HG03520 (cell line): ENCODE measurements at regions not wholly inside any gene's neighbourhood (a gene's known extent, or its start where the extent isn't known, plus 50 kb on each side); places are given as distances from the start of the nearest gene placed in this dataset.

Experiments
- ATAC-seq: cut with Tn5 transposase; IDR thresholded peaks from one replicate; pipeline ENCODE4 v1.9.1; 2021; ENCODE audit warnings: mild to moderate bottlenecking, moderate library complexity; ENCODE audit not compliant: unreplicated experiment

DNA sequence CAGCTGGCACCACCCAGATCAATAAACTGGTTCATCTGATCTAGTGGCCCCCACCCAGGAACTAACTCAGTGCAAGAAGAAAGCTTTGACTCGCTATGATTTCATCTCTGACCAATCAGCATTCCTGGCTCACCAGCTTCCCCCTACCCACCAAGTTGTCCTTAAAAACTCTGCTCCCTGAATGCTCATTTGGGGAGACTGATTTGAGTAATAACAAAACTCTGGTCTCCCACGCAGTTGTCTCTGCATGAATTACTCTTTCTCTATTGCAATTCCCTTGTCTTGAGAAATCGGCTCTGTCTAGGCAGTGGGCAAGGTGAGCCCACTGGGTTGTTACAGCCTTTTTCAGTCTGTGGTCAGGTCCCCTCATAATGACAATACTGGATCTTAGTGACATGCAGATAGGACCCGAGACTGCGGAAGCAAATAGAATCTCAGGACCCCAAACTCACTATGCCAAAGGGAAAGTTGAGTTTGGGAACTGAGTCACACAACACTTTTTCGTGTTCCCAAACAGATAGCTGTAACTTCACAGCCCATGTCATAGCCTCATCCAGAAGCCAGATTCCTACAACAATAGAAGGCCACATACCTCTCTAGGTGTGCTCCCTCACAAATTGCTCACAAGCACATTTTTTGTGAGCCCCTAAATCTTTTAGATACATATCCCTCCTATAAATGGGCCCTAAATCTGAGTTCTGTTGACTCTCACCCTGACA is 175.2 kb upstream of the RAI14 start:
- no peak for ATAC-seq

DNA sequence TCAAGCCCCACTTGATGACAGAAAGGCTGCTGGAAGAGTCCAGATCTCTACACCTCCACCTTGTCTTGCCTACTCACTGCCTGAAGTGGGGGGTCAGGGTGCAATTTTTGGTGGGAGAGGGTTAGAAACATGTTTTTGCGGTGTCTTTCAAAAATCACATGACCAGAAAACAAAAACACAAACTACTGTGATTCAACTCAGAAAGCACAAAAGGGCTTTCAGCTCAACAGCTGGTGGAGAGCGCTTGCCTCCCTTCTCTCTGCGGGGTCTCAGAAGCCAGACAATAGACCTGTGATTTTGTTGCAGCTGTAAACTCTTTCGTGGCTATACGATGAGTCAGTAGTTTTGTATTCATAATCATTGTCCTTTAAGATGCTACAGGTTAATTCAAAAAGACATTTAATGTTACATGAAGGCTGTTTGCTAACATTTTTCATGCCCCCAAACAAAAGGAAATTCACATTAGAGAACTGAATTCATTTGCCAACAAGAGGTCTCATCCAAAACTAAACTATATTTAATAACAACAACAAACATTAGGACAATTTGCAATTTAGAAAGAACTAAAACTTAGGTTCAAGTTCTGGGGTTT is 172.6 kb upstream of the RAI14 start:
- no peak for ATAC-seq

DNA sequence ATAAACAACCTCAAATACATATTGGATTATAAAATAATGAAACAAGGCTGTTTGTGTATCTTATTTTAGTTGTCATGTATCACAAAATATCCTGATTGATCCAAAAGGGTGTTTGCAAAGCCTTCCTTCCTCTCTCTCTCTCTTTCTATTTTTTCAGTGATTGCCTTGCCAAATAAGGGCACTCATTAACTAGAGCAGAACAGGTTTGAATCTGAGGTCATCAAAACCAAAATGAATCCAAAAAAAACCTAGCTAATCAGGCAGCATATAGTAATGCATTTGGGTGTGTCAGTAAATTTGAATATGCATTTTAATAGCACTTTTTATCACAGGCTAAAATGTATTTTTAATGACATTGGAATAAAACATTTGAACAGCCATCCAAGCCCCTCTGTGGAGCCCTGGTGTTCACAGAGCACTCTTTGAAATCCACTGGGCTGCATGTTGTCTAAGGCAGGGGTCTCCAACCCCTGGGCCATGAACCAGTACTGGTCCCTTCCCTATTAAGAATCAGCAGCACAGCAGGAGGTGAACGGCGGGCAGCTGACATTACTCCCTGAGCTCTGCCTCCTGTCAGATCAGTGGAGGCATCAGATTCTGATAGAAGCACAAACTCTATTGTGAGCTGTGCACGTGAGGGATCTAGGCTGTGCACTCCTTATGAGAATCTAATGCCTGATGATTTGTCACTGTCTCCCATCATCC is 171.8 kb upstream of the RAI14 start:
- no peak for ATAC-seq

DNA sequence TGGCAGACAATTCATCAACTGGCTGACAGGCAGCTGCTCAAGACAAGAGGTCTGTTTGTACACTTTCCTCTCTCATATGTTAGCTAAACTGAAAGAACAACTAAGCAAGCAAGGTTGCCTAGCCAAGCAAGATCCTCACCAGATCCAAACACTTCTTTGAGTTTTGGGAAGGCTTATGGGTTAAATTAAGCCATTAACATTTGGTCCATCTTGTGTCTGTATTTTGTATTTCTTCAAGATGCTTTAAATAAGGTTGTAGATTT is 170.4 kb upstream of the RAI14 start:
- no peak for ATAC-seq

DNA sequence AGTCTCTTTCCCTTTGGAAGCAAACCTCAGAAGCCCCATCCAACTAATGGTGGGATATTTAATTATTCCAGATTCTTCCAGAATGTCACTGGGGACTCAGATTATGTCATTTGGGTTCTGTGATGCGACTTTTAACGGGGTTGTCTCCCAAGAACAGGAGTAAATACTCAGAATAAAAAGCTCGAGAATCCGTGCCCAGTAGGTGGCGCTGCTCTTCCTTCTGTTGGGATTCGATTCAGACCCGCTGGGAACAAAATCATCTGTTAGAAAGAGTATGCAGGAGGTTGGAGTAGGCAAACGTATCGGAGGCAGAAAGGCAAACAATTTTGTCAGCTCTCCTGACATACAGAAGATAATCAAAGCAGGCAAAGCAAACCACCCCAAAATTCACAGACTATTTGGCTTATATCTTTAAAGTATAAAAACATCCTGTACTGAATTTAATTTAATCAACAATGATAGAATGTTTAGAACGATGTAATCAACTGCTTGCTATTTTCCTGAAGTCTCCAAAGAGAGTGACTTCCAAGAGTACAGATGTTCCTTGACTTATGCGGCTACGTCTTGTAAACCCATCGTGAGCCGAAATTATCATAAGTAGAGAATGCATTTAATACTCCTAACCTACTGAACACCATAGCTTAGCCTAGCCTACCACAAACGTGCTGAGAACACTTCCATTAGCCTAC is 169.8 kb upstream of the RAI14 start:
- no peak for ATAC-seq

DNA sequence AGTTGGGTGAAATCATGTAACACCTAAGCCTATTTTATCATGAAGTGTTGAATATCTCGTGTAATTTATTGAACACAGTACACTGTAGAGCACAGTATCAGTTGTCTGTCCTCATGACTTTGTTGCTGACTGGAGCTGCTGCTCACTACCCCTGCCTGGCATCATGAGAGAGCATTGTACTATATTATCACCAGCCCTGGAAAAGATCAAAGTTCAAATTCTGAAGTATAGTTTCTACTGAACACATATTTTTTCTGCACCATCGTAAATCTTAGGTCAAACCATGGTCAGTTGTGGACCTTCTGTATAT is 169.3 kb upstream of the RAI14 start:
- ATAC-seq, result no peak

DNA sequence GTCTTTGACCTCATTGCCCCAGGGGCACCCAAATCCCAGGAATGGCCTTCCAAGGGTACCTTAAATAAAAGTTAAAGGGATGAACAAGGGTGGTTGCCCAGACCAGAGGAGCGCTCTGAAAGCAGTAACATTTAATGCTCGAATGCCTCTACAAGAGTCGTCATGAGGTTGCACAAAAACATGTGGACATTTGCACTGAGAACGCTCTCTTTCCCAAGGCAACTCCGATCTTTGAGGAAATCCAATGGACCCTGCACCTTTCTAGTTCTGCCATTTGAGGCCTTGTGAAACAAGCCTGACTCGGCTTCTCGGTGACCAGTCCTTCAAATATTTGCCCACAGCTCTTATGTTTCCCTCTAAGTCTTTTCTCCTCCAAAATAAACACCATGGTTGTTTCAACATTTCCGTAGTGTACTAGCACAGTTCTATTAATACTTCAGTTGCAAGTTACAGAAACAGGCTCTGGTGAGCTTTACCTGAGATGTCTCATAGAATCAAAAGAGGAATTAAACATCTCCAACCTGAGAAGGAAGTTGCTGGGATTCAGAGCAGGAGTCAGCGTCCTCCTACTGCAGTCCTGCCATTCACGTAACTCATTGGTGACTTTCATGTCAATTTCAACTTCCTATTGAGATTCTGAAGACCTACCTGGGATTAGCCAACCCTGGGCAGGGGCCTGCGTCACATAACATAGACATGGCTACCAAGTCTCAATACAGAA is 168.8 kb upstream of the RAI14 start:
- no peak for ATAC-seq

DNA sequence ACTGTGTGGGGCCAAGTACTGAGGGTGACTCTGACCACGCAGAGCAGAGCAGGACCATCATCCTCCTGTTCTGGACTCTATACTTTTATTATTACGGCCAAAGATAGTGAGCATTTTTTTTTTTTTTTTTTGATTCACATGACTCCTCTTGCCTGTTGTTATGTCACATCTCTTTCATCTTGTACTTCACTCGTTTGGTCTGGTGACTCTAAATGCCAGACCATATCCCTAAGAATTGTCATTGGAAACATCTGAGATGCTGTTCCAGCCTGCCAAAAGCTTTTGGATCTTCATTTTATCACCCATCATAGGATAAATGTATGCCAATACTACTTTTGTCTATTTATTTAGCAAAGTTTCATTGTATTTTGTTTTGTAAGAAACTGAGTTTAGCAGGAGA is 168.2 kb upstream of the RAI14 start:
- no peak for ATAC-seq

DNA sequence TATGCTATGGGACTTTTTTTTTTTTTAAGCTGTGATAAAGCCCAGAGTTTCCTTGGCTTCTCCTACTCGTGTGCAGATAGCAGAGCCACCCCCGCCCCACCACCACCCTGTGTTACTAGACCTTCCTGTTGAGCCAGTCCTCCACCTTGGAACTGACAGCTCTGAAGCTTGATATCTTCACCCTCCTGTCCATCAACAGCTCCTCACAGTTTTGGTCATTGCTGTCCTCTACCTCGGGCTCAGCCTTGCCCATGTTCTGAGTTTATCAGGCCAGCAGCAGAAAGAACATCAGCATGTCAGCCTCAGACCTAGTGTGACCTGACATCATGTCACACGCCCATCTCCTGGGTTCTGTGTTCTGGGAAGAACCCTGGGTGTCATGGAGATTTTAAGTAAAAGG is 167.1 kb upstream of the RAI14 start:
- ATAC-seq, result no peak

DNA sequence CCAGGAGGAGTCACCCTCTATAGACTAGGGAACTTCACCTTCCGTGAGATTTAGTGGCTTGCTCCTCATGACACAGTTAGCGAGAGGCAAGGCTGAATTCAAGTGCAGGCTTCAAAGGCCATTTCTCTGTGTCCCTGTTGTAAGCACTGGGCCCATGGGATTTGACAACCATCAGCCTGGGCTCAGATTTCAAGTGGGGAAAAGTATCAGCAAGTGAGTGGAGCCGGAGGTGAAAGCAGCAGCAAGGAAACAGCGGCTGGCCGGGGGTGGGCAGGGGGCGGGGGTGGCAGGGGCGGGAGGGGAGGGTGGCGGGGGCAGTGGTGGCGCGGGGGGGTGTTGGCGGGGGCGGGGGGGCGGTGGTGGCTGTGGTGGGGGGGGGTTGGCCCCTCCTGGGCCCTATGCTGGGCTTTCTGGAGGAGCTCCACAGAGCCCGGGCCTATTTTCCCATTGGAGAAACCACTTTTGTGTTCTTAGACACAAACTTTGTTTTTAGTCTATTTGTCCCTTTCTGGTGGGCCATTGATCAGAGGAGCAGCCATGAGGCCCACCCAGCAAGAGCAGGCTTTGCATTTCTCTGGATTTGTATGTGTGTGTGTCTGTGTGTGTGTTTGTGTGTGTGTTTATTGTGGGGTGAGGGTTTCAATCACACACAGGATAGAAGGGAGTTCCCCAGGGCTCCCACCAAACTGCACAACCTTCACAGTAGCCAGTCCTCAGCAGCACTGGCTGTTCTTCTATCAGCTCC is 165.4 kb upstream of the RAI14 start:
- no peak for ATAC-seq

DNA sequence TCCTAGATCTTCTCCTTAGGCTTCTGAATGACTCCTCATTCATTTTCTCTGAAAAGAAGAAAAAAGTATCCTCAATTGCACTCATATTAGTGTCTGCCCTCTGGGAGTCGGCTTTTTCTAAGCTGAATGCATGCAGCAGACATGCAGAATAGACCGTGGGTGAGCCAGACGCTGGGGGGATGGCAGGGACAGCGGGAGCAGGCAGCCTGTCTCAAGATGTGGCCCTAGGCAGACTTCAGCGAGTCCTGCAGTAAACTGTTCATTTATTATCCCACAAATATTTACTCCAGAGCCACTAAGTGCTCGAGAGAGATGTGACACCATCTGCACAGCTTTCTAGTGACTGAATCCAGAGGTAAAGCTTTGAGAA is 164.9 kb upstream of the RAI14 start:
- ATAC-seq, result no peak

DNA sequence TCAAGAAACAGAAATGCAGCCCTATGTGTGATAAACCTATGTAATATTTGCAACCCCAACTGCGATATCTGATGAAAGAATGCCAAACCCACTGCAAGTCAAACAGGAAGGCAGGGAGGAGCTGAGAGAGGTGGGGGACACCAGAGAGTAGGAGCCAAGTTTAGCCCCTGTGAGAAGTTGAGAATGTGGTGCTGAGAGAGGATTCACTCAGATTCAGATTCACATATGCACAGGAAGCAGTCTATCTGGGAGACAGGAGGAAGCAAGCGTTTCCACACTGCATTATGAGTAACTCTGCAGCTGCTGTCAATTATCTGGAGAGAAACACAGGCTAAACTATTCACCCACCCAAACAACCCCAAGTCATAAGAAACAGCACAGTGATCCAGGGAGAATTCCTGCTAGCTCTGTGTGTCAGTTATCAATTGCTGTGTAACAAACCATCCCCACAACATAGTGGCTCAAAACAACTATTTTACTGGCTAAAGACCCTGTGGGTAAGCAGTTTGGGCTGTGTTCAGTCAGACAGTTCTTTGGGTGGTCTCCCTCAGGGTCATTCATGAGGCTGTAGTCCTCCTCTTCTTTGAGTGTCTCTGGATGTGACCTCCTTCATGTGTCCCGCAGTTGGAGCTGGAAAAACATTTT is 161.9 kb upstream of the RAI14 start:
- no peak for ATAC-seq

DNA sequence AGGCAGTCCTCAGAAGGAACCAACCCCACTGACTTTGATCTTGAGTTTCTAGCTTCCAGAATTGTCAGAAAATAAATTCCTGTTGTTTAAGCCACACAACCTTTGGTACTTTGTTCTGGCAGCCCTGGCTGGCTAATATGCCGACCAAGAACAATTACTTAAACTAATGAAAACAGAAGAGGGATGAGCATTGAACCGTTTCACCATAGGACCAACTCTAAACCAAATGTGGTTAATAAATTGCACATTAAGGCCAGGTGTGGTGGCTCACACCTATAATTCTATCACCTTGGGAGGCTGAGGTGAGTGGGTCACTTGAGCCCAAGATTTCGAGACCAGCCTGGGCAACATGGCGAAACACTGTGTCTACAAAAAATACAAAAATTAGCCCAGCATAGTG is 160.9 kb upstream of the RAI14 start:
- no peak for ATAC-seq

DNA sequence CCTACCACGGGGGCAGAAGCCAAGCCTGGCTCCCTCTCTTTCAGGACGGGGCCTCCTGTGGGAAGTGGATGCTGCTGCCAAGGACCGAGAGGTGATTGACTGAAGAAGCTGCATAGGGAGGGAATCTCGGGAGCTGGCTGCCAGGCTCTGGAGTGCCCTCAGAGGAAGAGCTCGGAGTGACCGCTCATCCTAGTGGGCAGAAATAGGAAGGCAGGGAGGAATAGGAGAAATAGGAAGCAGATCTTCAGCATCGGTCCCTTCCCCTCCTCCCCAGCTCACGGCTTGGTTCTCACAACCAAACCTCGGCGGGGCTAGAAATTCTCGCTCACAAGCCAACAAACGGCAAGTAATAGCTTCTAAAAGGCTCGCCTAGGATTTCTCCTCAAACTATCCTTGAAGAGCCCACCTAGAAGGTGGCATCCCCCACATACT is 159.9 kb upstream of the RAI14 start:
- no peak for ATAC-seq

DNA sequence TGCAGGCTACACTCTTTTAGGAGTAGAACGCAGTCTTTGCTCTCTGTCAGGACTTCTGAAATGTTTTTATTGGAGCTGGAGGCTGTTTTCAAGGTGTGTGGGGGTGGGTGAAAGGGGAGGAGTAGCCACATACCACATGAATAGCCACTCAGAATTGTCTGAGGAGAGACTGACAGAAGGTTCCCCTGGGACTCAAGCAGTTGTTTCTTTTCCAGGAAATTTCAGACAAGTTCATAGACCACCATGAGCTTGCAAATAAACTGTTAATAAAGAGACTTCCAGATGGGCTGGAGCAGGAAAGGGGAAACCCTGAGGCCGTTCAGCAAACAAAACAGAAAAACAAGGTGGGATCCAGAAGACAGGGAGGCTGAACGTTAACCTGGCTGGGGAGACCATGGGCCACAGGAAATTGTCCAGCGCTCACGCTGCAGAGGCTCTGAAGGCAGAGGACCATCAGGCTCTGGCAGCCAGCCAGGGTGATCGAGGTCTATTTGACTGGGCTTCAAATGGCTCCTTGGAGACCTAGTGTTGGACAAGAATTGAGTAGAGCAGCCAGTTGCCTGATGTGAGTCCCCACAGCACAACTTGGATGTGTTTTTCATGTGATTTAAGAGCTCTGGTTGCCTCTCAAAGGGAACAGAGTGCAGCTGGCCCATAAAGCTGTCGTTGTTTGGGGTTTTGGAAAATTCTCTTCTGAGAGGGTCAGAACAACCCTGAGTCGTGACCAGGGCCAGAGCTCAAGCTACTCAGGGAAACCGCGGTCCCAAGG is 159.2 kb upstream of the RAI14 start:
- no peak for ATAC-seq

DNA sequence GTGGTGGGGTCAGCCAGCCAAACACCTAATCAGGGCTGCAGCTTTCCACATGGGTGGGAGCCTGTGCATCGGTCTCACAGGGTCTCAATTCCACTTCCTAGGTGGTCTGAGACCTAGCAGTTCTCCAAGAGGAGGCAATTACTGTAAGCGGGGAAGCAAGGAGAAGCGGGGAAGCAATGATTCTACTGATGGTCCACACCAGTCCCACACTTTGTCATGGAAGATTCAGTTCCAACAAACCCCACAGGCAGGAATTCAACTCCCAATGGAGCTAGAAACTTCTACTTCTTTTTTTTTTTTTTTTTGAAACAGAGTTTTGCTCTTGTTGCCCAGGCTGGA is 158.7 kb upstream of the RAI14 start:
- no peak for ATAC-seq

DNA sequence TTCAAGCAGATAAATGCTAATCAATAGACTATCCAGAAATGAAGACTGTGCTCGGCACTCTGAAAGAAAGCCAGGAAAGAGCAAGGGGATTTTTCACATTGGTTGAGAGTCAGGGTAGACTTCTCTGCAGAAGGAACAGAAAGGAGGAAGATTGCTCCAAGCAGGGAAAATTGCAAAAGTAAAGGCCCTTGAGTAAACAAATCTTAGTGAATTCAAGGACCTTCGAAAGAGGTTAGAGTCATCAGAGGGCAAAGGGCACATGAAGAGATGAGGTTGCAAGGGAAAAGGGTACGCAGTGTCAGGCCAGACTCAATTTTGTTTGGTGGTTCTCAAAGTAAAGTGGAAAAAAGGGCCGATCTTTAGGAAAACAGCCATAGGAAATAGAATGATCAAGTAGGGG is 157.6 kb upstream of the RAI14 start:
- no peak for ATAC-seq

DNA sequence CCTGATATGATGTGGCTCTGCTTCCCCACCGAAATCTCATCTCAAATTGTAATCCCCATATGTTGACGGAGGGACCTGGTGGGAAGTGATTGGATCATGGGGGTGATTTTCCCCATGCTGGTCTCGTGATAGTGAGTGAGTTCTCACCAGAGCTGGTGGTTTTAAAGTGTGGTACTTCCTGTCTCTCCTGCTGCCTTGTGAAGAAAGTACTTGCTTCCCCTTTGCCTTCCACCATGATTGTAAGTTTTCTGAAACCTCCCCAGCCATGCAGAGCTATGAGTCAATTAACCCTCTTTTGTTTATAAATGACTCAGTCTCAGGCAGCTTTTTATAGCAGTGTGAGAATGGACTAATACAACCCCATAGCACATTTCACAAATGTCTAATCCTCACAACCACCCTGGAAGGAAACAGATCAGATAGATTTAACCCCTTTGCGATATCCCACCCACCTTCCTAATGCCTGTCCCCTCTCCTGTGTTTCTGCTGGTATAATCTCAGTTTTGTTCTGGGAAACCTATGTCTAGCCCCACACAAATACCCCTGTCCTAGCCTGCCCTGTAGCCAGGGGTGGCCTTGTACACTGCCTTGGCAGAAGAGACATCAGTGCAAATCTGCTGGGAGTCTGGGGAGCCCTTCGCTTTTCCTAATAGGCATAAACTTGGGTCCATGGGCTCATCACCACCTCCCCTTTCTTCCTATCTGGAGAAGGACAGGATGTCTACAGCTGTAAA is 157.0 kb upstream of the RAI14 start:
- ATAC-seq, result peak; percentile 92

DNA sequence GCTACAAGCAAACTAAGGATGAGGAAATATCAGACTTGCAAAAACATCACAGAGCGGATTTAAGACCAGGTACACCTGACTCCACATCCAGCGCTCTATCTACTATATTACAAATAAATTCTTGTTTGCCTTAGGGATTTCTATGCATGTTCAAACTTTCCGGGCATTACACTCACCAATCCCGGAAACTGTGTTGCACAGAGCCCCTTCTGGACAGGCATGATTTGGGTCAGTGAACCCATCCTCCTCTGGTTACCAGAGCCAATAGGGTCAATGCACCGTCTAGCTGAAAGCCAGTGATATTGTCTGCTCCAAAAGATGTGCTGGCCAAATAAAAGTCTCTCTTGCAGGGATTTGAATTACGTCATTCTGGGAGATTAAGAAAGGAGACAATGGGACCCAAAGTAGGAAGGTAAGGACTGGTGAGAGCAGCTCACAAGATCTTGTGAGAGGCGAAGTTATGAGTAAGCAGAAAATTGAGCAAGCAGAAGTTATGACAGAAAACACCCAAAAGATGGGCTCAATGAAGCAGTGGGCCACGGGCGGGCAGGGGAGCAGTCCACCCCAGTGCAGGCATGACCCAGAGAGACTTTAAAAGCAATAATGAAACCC is 155.8 kb upstream of the RAI14 start:
- ATAC-seq, result no peak
